ENCODE measurements at regions not wholly inside any gene's neighbourhood (a gene's known extent, or its start where the extent isn't known, plus 50 kb on each side); places are given as distances from the start of the nearest gene placed in this dataset.

- no peaks in the 10 kb centered on the region for H4K20me1 ChIP-seq (ENCODE audit: low read length)
- H3K4me2 ChIP-seq (ENCODE audit: low read length): no peak overlapping the region
- no peak overlapping the region for H2AFZ ChIP-seq (ENCODE audit: low read length)
- DNase-seq (no peak), ATAC-seq (no peak)
- intact Hi-C loops (cut with micrococcal nuclease): no loop called here
- H3K79me2 ChIP-seq (ENCODE audit: low read length): no peaks in the 10 kb centered on the region
- no TSS peak for BruUV-seq (replicated peaks)
- no peak overlapping the region for H3K4me3 ChIP-seq (ENCODE audit: low read length)
- no peaks in the 10 kb centered on the region for H3K4me1 ChIP-seq (ENCODE audit: insufficient read depth, low read length)
- no peaks in the 10 kb centered on the region for H3F3A ChIP-seq (ENCODE audit: low read length, unreplicated experiment)
- no peaks in the 10 kb centered on the region for H3K36me3 ChIP-seq (ENCODE audit: low read depth, low read length)
- no peak for TF ChIP-seq CTCF (conservative IDR thresholded peaks at IDR 0.05; ENCODE audit: low read depth, low read length)
- no peak for TF ChIP-seq EZH2 (IDR thresholded peaks at IDR 0.05; ENCODE audit: low read length, unreplicated experiment)
- no peak for TF ChIP-seq EZH2phosphoT487 (IDR thresholded peaks at IDR 0.05; ENCODE audit: borderline replicate concordance, low read length)
- no peak overlapping the region for H3K9ac ChIP-seq (ENCODE audit: low read length)
- peaks cover 21% of the 10 kb centered on the region for H3K27me3 ChIP-seq (ENCODE audit: low read length)
- ChIA-PET CTCF (no interaction called here), POLR2A (ENCODE audit: unreplicated experiment) (no interaction called here)
- H3K27ac ChIP-seq (ENCODE audit: low read length): no peak overlapping the region
- H3K9me3 ChIP-seq (ENCODE audit: low read length): no peaks in the 10 kb centered on the region
- H3K9me2 ChIP-seq (replicated peaks; ENCODE audit: low read length): no peaks in the 10 kb centered on the region
Measured at GRCh38 chr5:3201941-3202340, 393.7 kb upstream of the IRX1 start.

DNA sequence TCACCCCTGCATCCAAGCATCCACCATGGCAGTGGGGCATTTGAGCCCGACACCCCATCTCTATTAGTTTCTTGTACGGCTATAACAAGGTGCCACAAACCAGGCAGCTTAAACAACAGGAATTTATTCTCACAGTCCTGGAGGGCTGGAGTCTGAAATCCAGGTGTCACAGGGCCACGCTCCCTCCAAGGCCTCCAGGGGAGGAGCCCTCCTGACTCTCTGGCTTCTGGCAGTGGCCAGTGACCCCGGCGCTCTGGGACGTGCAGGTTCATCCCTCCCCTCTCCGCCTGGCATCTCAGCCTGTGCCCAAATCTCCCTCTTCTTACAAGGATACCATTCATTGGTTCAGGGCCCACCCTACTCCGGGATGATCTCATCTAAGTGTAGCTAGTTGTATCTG, 394.5 kb upstream of the IRX1 start:
- Histone ChIP-seq H2AFZ (ENCODE audit: low read length) (no peak overlapping the region), H3F3A (ENCODE audit: low read length, unreplicated experiment) (no peaks in the 10 kb centered on the region), H3K4me3 (ENCODE audit: low read length) (no peak overlapping the region), H3K27me3 (ENCODE audit: low read length) (peaks cover 29% of the 10 kb centered on the region), H4K20me1 (ENCODE audit: low read length) (no peaks in the 10 kb centered on the region), H3K27ac (ENCODE audit: low read length) (no peak overlapping the region), H3K79me2 (ENCODE audit: low read length) (no peaks in the 10 kb centered on the region), H3K36me3 (ENCODE audit: low read depth, low read length) (no peaks in the 10 kb centered on the region), H3K9me3 (ENCODE audit: low read length) (no peaks in the 10 kb centered on the region), H3K4me1 (ENCODE audit: insufficient read depth, low read length) (no peaks in the 10 kb centered on the region), H3K9ac (ENCODE audit: low read length) (no peak overlapping the region), H3K9me2 (replicated peaks; ENCODE audit: low read length) (no peaks in the 10 kb centered on the region), H3K4me2 (ENCODE audit: low read length) (no peak overlapping the region)
- no peak for ATAC-seq
- DNase-seq: no peak
- ChIA-PET CTCF (no interaction called here), POLR2A (ENCODE audit: unreplicated experiment) (no interaction called here)
- intact Hi-C loops (cut with micrococcal nuclease): no loop called here
- BruUV-seq (replicated peaks): no TSS peak
- TF ChIP-seq EZH2 (IDR thresholded peaks at IDR 0.05; ENCODE audit: low read length, unreplicated experiment) (no peak), CTCF (conservative IDR thresholded peaks at IDR 0.05; ENCODE audit: low read depth, low read length) (no peak), EZH2phosphoT487 (IDR thresholded peaks at IDR 0.05; ENCODE audit: borderline replicate concordance, low read length) (no peak)

GRCh38 chr5:3199962-3200755, 395.5 kb upstream of the IRX1 start:
- Histone ChIP-seq H3F3A (ENCODE audit: low read length, unreplicated experiment) (no peaks in the 10 kb centered on the region), H3K79me2 (ENCODE audit: low read length) (no peaks in the 10 kb centered on the region), H3K27ac (ENCODE audit: low read length) (no peak overlapping the region), H3K4me2 (ENCODE audit: low read length) (no peak overlapping the region), H4K20me1 (ENCODE audit: low read length) (no peaks in the 10 kb centered on the region), H3K27me3 (ENCODE audit: low read length) (peaks cover 37% of the 10 kb centered on the region), H3K9me2 (replicated peaks; ENCODE audit: low read length) (no peaks in the 10 kb centered on the region), H3K36me3 (ENCODE audit: low read depth, low read length) (no peaks in the 10 kb centered on the region), H3K9ac (ENCODE audit: low read length) (no peak overlapping the region), H2AFZ (ENCODE audit: low read length) (no peak overlapping the region), H3K4me3 (ENCODE audit: low read length) (no peak overlapping the region), H3K4me1 (ENCODE audit: insufficient read depth, low read length) (no peaks in the 10 kb centered on the region), H3K9me3 (ENCODE audit: low read length) (no peaks in the 10 kb centered on the region)
- ATAC-seq: no peak
- TF ChIP-seq EZH2 (IDR thresholded peaks at IDR 0.05; ENCODE audit: low read length, unreplicated experiment): no peak
- TF ChIP-seq EZH2phosphoT487 (IDR thresholded peaks at IDR 0.05; ENCODE audit: borderline replicate concordance, low read length): no peak
- no peak for TF ChIP-seq CTCF (conservative IDR thresholded peaks at IDR 0.05; ENCODE audit: low read depth, low read length)
- DNase-seq: no peak
- intact Hi-C loops (cut with micrococcal nuclease): no loop called here
- POLR2A ChIA-PET (ENCODE audit: unreplicated experiment): no interaction called here
- BruUV-seq (replicated peaks): no TSS peak
- CTCF ChIA-PET: no interaction called here
